Activated naive CD4-positive, alpha-beta T cell treated with anti-CD3 and anti-CD28 coated beads, Interleukin-2, amount 10 ng/mL, durations not matched to agents 7 days and 5 days (primary cell): ENCODE measurements at regions not wholly inside any gene's neighbourhood (a gene's known extent, or its start where the extent isn't known, plus 50 kb on each side); places are given as distances from the start of the nearest gene placed in this dataset.

Experiments used
- CTCF ChIA-PET: fragments of 350-600 bp; sonication (Branson Sonifier 250); formaldehyde crosslinking; loops from one replicate; lab custom pipeline; 2021; ENCODE audit warnings: antibody characterized with exemption; lab: Charles Lee
- DNase-seq: peaks from one replicate; pipeline ENCODE4 v3.0.0-alpha.2; 2020
- H3K27ac Mint-ChIP-seq: one replicate; pipeline ENCODE4 v1.8.0; 2021; ENCODE audit warnings: mild to moderate bottlenecking, moderate library complexity, mixed read lengths
- H3K27me3 Mint-ChIP-seq: one replicate; pipeline ENCODE4 v1.8.0; 2021; ENCODE audit warnings: mild to moderate bottlenecking, mixed read lengths
- H3K36me3 Mint-ChIP-seq: one replicate; pipeline ENCODE4 v1.8.0; 2021; ENCODE audit warnings: mixed read lengths
- H3K4me1 Mint-ChIP-seq: one replicate; pipeline ENCODE4 v1.8.0; 2021; ENCODE audit warnings: mixed read lengths
- H3K4me3 Mint-ChIP-seq: one replicate; pipeline ENCODE4 v1.8.0; 2021; ENCODE audit warnings: mild to moderate bottlenecking, moderate library complexity, mixed read lengths
- H3K9me3 Mint-ChIP-seq: one replicate; pipeline ENCODE4 v1.8.0; 2021; ENCODE audit warnings: mixed read lengths

DNA sequence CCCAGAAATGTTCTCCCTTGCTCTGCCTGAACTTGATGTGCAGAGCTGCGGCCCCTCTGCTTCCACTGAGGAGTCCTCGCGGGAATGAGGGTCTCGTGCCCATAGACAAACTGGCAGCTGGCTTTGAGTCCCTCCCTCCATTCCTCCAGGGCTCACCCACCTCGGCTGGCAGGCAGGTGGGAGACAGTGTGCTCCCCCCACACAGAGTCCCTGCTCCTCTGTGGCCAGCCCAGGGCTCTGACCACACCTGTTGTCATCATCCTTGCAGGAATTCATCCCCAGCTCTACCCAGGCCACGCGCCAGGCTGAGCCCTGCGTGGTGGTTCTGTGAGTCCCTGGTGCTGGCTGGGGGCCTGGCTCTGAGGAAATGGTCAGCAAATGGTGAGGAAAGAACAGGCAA, 521.9 kb downstream of the TBC1D22A start:
- Mint-ChIP-seq H3K36me3 (no peaks in the 10 kb centered on the region), H3K9me3 (no peaks in the 10 kb centered on the region), H3K4me1 (no peaks in the 10 kb centered on the region), H3K27me3 (no peaks in the 10 kb centered on the region), H3K27ac (no peak overlapping the region), H3K4me3 (no peak overlapping the region)
- CTCF ChIA-PET = no interaction called here
- no peak for DNase-seq

DNA sequence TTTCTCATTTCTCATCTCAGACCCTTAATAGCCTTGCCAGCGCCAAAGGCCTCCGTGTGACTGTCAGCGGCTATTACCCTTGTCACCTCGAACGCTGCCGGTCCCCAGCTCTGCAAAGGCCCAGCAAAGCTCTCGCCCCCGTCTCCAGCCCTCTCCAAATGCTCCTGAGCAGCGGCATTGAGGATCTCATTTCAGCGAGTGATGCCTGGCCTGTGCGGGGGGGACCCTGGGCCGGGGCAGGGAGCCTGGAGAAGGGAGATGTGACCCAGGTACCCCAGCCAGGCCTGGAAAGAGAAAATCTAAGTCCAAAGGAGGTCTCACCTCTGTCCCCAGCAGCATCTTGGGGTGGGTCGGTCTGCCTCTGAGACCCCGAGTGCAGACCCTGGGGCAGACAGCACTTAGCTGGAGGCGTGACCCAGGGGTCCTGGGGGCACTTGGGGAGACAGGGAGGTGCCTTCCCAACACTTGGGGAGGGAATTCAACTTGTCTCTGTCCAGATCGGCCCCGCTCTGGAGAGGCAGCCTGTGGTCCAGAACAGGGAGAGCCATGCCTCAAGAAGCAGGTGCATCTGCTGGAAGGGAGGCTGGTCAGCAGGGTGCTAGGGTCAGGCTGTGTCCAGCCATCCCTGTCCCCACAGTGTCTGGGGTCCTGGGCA, 521.3 kb downstream of the TBC1D22A start:
- CTCF ChIA-PET = no interaction called here
- no peaks in the 10 kb centered on the region for H3K4me1 Mint-ChIP-seq

DNA sequence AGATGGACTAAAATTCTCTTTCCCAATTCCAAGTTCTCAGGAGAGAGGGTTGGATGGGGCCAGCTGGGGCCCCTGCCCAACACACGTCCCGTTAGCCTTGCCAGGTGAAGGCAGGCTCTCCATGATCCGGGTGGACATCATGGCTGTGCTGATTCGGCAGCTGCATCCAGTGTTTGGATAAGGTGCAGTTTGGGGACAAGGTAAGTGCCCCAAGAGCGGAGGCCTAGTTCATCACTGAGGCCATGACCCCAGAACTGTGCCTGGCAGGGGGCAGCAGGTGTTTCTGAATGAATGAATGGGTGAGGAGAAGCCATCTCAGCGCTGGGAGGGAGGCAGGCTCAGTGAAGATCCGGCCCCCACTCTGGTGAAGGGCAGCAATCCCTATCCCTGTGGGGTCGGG, 520.4 kb downstream of the TBC1D22A start:
- CTCF ChIA-PET = no interaction called here
- H3K27me3 Mint-ChIP-seq = no peaks in the 10 kb centered on the region
- no peak overlapping the region for H3K4me3 Mint-ChIP-seq
- no peak for DNase-seq
- H3K27ac Mint-ChIP-seq = no peak overlapping the region
- H3K4me1 Mint-ChIP-seq = no peaks in the 10 kb centered on the region
- no peaks in the 10 kb centered on the region for H3K9me3 Mint-ChIP-seq
- no peaks in the 10 kb centered on the region for H3K36me3 Mint-ChIP-seq

More for the DNA sequence above, 521.3 kb downstream of the TBC1D22A start:
- Mint-ChIP-seq H3K9me3 (no peaks in the 10 kb centered on the region), H3K27ac (no peak overlapping the region), H3K36me3 (no peaks in the 10 kb centered on the region), H3K27me3 (no peaks in the 10 kb centered on the region), H3K4me3 (no peak overlapping the region)
- no peak for DNase-seq

DNA sequence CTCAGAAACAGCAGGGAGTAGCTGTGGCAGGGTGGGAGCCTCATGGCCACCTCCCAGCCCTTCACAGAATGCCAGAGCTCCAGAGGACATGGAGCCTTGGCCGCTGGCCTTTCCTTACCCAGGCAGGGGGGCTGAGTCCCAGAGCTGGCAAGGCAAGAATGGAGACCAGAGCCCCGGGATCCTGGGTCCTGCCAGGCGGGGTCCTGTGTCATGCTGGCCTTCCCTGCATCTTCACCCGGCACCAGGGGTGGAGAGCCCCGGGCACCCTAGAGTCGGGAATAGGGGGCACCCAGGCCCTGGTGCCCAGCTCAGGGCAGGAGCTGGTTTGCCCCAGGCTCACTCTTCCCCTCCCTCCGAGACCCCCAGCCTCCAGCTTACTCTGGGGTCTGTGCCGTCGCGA, 519.9 kb downstream of the TBC1D22A start:
- Mint-ChIP-seq H3K4me1 (no peaks in the 10 kb centered on the region), H3K36me3 (no peaks in the 10 kb centered on the region), H3K4me3 (no peak overlapping the region), H3K27ac (no peak overlapping the region), H3K9me3 (no peaks in the 10 kb centered on the region), H3K27me3 (no peaks in the 10 kb centered on the region)
- no peak for DNase-seq
- CTCF ChIA-PET = no interaction called here

DNA sequence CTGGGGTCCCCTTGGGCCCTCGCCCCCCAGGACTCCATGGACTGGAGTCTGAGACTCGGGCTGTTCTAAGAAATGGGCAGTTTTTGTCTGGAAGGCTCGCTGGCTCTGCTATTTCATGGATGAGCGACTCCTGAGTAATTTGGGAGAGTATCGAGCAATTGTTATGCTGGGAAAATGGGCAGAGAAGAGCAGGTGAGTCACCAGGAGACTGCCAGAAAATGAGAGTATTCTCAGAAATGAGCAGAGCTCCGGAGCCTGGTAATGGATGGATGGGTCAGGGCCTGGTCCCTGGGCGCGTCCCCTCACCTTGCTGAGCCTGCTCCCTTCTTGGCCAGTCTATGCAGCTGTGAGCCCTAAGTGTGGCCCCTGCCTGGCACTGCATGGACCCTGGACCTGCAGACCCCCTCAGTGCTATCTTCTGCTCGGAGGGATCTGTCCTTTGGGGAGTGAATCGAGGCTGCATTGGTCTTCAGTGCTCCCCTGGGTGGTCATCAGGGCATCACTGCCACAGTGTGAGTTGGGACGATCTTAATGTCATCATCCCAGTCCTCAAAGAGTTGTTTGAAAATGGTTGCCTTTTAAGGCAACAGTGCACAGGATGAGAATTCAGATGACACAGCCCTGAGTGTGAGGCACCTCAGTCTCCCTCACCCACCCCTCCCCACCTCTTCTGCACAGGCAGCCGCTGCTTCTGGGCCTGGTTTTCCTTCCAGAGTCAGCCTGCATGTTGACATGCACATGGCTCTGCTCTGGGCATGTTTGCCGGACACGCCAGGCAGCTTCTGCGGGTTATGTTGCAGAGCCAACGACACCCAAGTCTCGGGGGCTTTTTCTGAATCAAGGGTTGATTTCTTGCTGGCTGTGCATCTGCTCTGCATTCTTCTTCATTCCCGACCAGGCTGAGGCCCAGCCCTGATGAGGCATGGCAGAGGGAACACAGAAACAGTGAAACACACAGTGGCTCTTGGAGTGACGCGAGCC, 519.0 kb downstream of the TBC1D22A start:
- CTCF ChIA-PET = no interaction called here
- H3K27me3 Mint-ChIP-seq = no peaks in the 10 kb centered on the region
- H3K4me1 Mint-ChIP-seq = no peaks in the 10 kb centered on the region
- no peak for DNase-seq
- H3K4me3 Mint-ChIP-seq = no peak overlapping the region
- H3K27ac Mint-ChIP-seq = no peak overlapping the region
- H3K36me3 Mint-ChIP-seq = no peaks in the 10 kb centered on the region
- H3K9me3 Mint-ChIP-seq = no peaks in the 10 kb centered on the region

DNA sequence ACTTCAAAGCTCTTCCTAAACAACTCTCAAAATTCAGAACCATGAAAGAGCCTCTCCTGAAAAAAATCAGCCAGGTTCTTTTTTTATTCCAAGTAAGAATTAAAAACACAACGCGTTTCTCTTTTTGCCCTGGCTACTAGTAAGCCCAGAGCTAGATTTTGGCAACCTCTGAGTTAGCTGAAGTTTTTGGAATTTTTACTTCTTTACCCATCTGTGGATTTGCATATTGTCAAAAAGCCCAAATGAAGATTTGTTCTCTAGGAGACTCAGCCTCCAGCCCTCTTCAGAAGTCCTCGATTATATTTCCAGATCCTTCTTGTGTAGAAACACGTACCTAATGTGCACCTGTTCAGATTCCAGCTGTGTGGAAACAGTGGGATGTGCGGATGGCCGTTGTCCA, 517.9 kb downstream of the TBC1D22A start:
- Mint-ChIP-seq H3K27me3 (no peaks in the 10 kb centered on the region), H3K4me3 (no peak overlapping the region), H3K27ac (no peak overlapping the region), H3K9me3 (no peaks in the 10 kb centered on the region), H3K4me1 (no peaks in the 10 kb centered on the region), H3K36me3 (no peaks in the 10 kb centered on the region)
- CTCF ChIA-PET = no interaction called here
- no peak for DNase-seq

DNA sequence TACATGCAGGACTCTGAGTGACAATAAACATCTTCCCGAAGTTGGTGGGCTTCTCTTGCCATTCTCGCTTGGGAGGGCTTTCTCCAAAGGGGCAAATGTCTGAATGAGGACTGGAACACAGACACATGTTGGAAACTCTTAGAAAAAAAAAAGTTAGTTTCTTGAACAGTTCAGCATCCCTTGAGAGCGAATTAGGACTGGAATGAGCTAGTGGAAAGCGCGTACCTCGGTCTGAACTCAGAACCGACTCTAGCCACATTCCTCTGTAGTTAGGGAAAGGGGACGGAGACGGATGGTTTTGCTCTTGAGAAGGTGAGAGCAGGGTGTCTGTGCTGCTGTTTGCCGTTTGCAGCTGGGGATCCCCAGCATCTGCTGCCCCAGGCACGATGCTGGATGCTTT, 517.3 kb downstream of the TBC1D22A start:
- no peak for DNase-seq
- Mint-ChIP-seq H3K9me3 (no peaks in the 10 kb centered on the region), H3K27me3 (no peaks in the 10 kb centered on the region), H3K27ac (no peak overlapping the region), H3K36me3 (no peaks in the 10 kb centered on the region), H3K4me1 (no peaks in the 10 kb centered on the region), H3K4me3 (no peak overlapping the region)
- CTCF ChIA-PET = no interaction called here

DNA sequence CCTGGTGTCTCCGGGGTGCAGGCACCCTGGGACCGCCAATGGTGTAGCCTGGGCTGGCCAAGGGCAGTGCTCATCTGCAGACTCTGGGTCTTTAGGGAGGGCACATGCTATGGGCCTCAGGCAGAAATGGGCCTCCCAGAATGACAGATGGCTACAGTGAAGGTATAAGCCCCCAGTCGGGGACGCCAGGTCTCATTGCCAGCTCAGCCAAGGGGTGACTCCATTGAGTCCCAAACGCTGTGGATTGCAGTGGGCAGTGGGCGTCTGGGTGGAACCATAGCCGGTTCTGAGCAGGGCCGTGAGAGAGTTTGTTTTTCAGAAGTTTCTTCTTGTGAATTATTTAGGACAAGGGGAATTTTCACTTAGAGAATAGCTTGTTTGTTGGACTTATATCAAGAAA, 516.9 kb downstream of the TBC1D22A start:
- no peaks in the 10 kb centered on the region for H3K36me3 Mint-ChIP-seq
- H3K9me3 Mint-ChIP-seq = no peaks in the 10 kb centered on the region
- DNase-seq = no peak
- H3K4me3 Mint-ChIP-seq = no peak overlapping the region
- no peaks in the 10 kb centered on the region for H3K4me1 Mint-ChIP-seq
- CTCF ChIA-PET = no interaction called here
- no peaks in the 10 kb centered on the region for H3K27me3 Mint-ChIP-seq
- H3K27ac Mint-ChIP-seq = no peak overlapping the region

DNA sequence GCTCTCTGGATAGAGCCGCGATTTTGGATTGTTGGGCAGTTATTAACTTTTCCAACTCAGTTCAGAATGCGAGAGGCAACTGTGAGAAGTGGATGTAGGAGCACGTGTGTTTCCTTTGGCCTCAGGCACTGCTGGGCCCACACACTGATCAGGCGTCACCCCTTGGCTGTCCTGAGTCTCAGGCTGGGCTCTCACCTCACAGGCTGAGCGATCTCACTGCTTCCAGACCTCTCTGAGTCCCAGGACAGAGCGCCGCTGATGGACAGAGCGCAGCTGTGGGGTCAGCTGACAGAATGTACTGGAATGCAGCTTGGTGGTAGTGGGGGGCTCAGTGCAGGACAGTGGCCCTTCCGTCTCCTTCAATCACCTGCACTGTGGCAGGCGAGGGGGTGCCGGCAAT, 516.2 kb downstream of the TBC1D22A start:
- no peak overlapping the region for H3K27ac Mint-ChIP-seq
- DNase-seq = no peak
- H3K36me3 Mint-ChIP-seq = no peaks in the 10 kb centered on the region
- H3K27me3 Mint-ChIP-seq = peaks cover 4% of the 10 kb centered on the region
- H3K4me3 Mint-ChIP-seq = no peak overlapping the region
- no peaks in the 10 kb centered on the region for H3K4me1 Mint-ChIP-seq
- CTCF ChIA-PET = no interaction called here
- H3K9me3 Mint-ChIP-seq = no peaks in the 10 kb centered on the region

DNA sequence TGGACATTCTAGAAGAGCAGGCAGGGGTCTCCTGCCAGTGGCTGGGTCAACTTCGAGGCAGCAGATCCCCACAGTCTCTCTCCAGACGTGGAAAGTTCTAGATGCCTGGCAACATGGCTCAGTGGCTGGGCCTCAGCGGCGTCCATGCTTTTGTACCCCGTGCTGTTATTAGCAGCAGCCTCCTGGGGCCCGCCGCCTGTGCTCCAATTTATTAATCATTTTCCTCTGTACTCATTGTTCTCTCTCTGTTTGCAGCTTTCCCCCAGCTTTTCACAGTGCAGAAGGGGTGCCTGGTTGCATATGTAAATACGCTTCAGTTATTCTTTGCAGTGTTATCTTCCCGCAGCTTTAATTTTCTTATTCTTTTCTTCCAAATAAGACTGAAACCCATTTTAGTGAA, 515.1 kb downstream of the TBC1D22A start:
- H3K27ac Mint-ChIP-seq = no peak overlapping the region
- no peak for DNase-seq
- CTCF ChIA-PET = no interaction called here
- no peak overlapping the region for H3K4me3 Mint-ChIP-seq
- H3K27me3 Mint-ChIP-seq = peaks cover 4% of the 10 kb centered on the region
- no peaks in the 10 kb centered on the region for H3K36me3 Mint-ChIP-seq
- no peaks in the 10 kb centered on the region for H3K9me3 Mint-ChIP-seq
- H3K4me1 Mint-ChIP-seq = no peaks in the 10 kb centered on the region

DNA sequence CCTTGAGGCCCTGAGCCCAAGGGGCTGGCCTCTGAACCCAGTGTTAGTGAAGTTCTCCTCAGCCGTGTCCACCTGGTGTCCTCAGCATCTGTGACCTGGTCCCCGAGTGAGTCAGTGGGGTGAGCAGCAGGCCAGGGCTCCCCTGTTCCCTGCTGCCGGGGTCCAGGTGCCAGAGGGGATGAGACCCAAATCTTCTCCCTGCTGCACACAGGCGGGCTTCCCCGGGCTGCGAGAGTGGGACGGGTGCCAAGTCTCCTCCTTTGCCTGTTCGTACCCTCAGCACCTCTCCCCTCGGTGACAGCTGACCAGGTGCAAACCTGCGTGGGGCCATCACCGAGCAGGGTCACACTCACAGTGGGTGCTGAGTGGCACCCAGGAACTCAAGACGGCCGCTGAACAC, 514.5 kb downstream of the TBC1D22A start:
- H3K27ac Mint-ChIP-seq = no peak overlapping the region
- H3K4me1 Mint-ChIP-seq = no peaks in the 10 kb centered on the region
- H3K27me3 Mint-ChIP-seq = peaks cover 4% of the 10 kb centered on the region
- H3K9me3 Mint-ChIP-seq = no peaks in the 10 kb centered on the region
- no peak for DNase-seq
- no peaks in the 10 kb centered on the region for H3K36me3 Mint-ChIP-seq
- H3K4me3 Mint-ChIP-seq = no peak overlapping the region
- CTCF ChIA-PET = no interaction called here

DNA sequence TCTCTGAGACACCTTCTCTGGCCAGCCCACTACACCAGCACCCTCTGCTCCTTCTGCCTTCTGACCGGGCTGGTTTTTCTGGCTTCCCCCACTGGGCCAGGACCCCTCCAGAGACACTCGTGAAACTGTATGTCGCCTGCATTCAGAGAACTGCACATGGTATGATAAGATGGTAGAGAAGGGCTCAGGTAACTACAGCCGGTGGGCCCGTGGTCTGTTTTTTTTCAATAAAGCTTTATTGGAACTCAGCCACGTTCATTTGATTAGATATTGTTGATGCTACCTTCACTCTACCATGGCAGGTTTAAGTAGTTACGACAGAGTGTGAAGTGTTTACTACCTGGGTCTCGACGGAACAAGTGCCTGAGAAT, 514.0 kb downstream of the TBC1D22A start:
- Mint-ChIP-seq H3K9me3 (no peaks in the 10 kb centered on the region), H3K36me3 (no peaks in the 10 kb centered on the region), H3K27ac (no peak overlapping the region), H3K4me1 (no peaks in the 10 kb centered on the region), H3K27me3 (peaks cover 4% of the 10 kb centered on the region), H3K4me3 (no peak overlapping the region)
- no peak for DNase-seq
- CTCF ChIA-PET = no interaction called here

DNA sequence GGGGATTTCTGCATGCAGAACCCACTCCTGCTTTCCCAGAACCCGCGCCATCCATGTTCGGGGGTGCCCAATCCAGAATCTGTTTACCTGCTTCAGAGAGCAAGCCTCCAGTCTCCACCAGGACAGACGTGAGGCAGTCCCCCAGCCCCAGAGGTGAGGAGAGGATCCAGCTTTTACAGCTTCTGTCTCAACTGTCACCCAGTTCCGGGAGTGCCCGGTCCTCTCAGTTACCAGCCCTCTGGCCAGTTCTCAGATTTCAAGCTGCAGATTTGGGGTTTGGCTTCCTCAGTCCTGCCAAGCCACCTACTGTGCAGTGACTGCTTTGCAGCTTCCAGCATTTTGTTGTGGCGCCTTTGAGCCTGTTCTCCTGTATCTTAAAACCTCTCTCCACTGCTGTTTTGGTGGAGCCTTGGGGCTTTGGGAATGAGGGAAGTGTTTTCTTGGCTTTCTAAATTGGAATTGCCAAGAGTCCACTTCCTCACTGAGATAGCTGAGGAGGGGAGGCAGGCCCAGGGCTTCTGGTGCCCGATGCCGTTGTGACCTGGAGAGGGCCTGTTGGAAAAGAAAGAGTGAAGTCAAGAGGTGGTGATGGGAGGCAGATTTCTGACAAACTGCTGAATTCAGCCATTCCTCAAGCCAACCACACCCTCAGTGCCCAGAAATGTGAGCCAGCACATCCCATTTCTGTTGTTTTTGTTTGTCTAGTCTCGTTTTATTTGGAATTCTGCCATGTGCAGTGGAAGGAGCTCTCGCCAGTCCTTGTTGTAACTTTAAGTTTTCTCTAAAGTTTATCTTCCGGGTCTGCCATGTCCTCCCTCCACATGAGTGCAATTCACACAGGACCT, 513.4 kb downstream of the TBC1D22A start:
- H3K4me1 Mint-ChIP-seq = no peaks in the 10 kb centered on the region

DNA sequence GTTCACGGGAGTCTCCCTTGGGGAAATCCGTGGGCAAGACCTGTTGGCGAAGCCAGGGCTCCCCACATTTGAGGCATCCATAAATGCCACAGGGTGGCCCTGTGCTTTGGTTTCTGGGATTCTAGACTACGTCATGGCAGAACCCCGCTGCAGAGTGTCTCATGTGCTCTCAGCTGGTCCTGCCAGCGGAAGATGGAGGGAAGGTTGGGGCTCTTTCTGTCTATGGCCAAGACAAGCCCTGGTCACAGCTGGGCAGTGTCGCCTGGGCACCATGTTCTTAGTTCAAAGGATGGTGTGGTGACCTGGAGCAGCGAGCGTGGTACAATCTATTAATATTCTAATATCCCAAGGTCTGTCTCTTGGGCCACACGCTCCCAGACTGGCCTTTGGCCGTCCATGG, 511.7 kb downstream of the TBC1D22A start:
- H3K27ac Mint-ChIP-seq = no peak overlapping the region
- no peak overlapping the region for H3K4me3 Mint-ChIP-seq
- no peaks in the 10 kb centered on the region for H3K9me3 Mint-ChIP-seq
- no peaks in the 10 kb centered on the region for H3K4me1 Mint-ChIP-seq
- H3K36me3 Mint-ChIP-seq = no peaks in the 10 kb centered on the region
- DNase-seq = no peak
- peaks cover 4% of the 10 kb centered on the region for H3K27me3 Mint-ChIP-seq
- CTCF ChIA-PET = no interaction called here

More for the DNA sequence above, 513.4 kb downstream of the TBC1D22A start:
- no peaks in the 10 kb centered on the region for H3K9me3 Mint-ChIP-seq
- H3K36me3 Mint-ChIP-seq = no peaks in the 10 kb centered on the region
- H3K4me3 Mint-ChIP-seq = no peak overlapping the region
- CTCF ChIA-PET = no interaction called here
- H3K27me3 Mint-ChIP-seq = peaks cover 4% of the 10 kb centered on the region
- H3K27ac Mint-ChIP-seq = no peak overlapping the region
- DNase-seq = no peak
